Neuronal stem cell (in vitro differentiated cells): ENCODE measurements at regions not wholly inside any gene's neighbourhood (a gene's known extent, or its start where the extent isn't known, plus 50 kb on each side); places are given as distances from the start of the nearest gene placed in this dataset.
A peak's percentile ranks its signal among the peaks of the same experiment; 100 is the strongest.

Experiments used
- DNase-seq: peaks from one replicate; pipeline ENCODE4 v3.0.0-alpha.2; 2013; ENCODE audit warnings: low spot score
- H2AFZ ChIP-seq: one replicate; pipeline ENCODE4 v1.6.1; 2013; ENCODE audit warnings: mild to moderate bottlenecking, low read length, inconsistent platforms
- H2AK5ac ChIP-seq: 2 replicates; pipeline ENCODE4 v1.6.1; 2013; ENCODE audit warnings: low read depth, mild to moderate bottlenecking, inconsistent platforms, low read length, moderate library complexity, mixed read lengths
- H2BK120ac ChIP-seq: 2 replicates; pipeline ENCODE4 v1.6.1; 2013; ENCODE audit warnings: low read depth, mild to moderate bottlenecking, inconsistent platforms, low read length, moderate library complexity, mixed read lengths
- H2BK12ac ChIP-seq: one replicate; pipeline ENCODE4 v1.6.1; 2013; ENCODE audit warnings: low read length, inconsistent platforms
- H2BK15ac ChIP-seq: 2 replicates; pipeline ENCODE4 v1.6.1; 2013; ENCODE audit warnings: mild to moderate bottlenecking, low read length, inconsistent platforms, mixed read lengths
- H2BK5ac ChIP-seq: one replicate; pipeline ENCODE4 v1.6.1; 2013; ENCODE audit warnings: inconsistent platforms, mild to moderate bottlenecking, low read length, moderate library complexity
- H3K14ac ChIP-seq: one replicate; pipeline ENCODE4 v1.6.1; 2013; ENCODE audit warnings: low read length, inconsistent platforms
- H3K18ac ChIP-seq: 2 replicates; pipeline ENCODE4 v1.6.1; 2013; ENCODE audit warnings: low read length, inconsistent platforms
- H3K23ac ChIP-seq: 2 replicates; pipeline ENCODE4 v1.6.1; 2013; ENCODE audit warnings: low read depth, mild to moderate bottlenecking, mixed read lengths, low read length, inconsistent platforms; ENCODE audit not compliant: poor library complexity
- H3K27ac ChIP-seq: replicated peaks from 3 replicates; pipeline ENCODE4 v1.5.1; 2013; ENCODE audit warnings: low read length, inconsistent platforms
- H3K27me3 ChIP-seq, 3 experiments: 2 replicates each; pipeline ENCODE4 v1.6.1; 2013; ENCODE audit warnings: low read length in 3 of 3, mild to moderate bottlenecking in 2 of 3, inconsistent platforms in 1 of 3, low read depth in 1 of 3, mixed read lengths in 1 of 3, moderate library complexity in 1 of 3; ENCODE audit not compliant: control insufficient read depth in 3 of 3, insufficient read depth in 3 of 3
- H3K36me3 ChIP-seq, 2 donors: replicated peaks in 1 of 2; 2 replicates each; pipeline ENCODE4 v1.6.1; 2013; ENCODE audit warnings: low read length in 2 of 2; ENCODE audit not compliant: control insufficient read depth in 2 of 2, insufficient read depth in 2 of 2
- H3K4ac ChIP-seq: 2 replicates; pipeline ENCODE4 v1.6.1; 2013; ENCODE audit warnings: inconsistent platforms, mild to moderate bottlenecking, low read length, moderate library complexity
- H3K4me1 ChIP-seq, 2 donors: 1 replicate in 1 of 2; 2 replicates in 1 of 2; pipeline ENCODE4 v1.6.1; 2013; ENCODE audit warnings: low read length in 2 of 2, low read depth in 1 of 2; ENCODE audit not compliant: control insufficient read depth in 2 of 2, insufficient read depth in 1 of 2
- H3K4me2 ChIP-seq: one replicate; pipeline ENCODE4 v1.6.1; 2013; ENCODE audit warnings: mild to moderate bottlenecking, low read length, inconsistent platforms; ENCODE audit not compliant: insufficient read depth, poor library complexity, severe bottlenecking
- H3K4me3 ChIP-seq, 2 donors: 2 replicates each; pipeline ENCODE4 v1.5.1; 2013; ENCODE audit warnings: low read length in 2 of 2, mild to moderate bottlenecking in 2 of 2, inconsistent platforms in 1 of 2, moderate library complexity in 1 of 2
- H3K79me1 ChIP-seq: one replicate; pipeline ENCODE4 v1.6.1; 2013; ENCODE audit warnings: low read depth, mild to moderate bottlenecking, inconsistent platforms, low read length, moderate library complexity
- H3K9ac ChIP-seq: one replicate; pipeline ENCODE4 v1.6.1; 2013; ENCODE audit warnings: mild to moderate bottlenecking, low read depth, low read length, inconsistent platforms; ENCODE audit not compliant: poor library complexity
- H3K9me3 ChIP-seq, 2 donors: replicated peaks in 1 of 2; 2 replicates each; pipeline versions ENCODE3 to v1.6.1; 2013; ENCODE audit warnings: low read length in 2 of 2, mild to moderate bottlenecking in 2 of 2, inconsistent platforms in 1 of 2, low read depth in 1 of 2, mixed read lengths in 1 of 2, moderate library complexity in 1 of 2; ENCODE audit not compliant: control insufficient read depth in 2 of 2, insufficient read depth in 1 of 2
- H4K8ac ChIP-seq: one replicate; pipeline ENCODE4 v1.6.1; 2013; ENCODE audit warnings: low read depth, mild to moderate bottlenecking, inconsistent platforms, low read length, moderate library complexity
- H4K91ac ChIP-seq: one replicate; pipeline ENCODE4 v1.6.1; 2013; ENCODE audit warnings: low read length, low read depth, mild to moderate bottlenecking, inconsistent platforms; ENCODE audit not compliant: poor library complexity
- WGBS, 2 donors: extraction: QIAGEN DNeasy Blood & Tissue Kit; methylation state at CpG; one replicate each; pipeline ENCODE4 v1.1.7; 2013; ENCODE audit warnings: missing lambda C conversion rate in 2 of 2, mixed read lengths in 1 of 2; ENCODE audit not compliant: insufficient read length in 2 of 2, insufficient replicate concordance in 1 of 2; ENCODE audit errors: extremely low coverage in 2 of 2; 5-methylcytosine and 5-hydroxymethylcytosine counted together

- H3K4me1 ChIP-seq = no peaks in the 10 kb centered on the region
- H3K79me1 ChIP-seq = no peaks in the 10 kb centered on the region
- no peak overlapping the region for H3K27ac ChIP-seq
- no peak for DNase-seq
- H3K9ac ChIP-seq = peak overlapping the region; percentile 79
- H3K4ac ChIP-seq = no peak overlapping the region
- no peak overlapping the region for H3K4me2 ChIP-seq
- H3K4me3 ChIP-seq = no peak overlapping the region
- peaks cover 0 to 2% of the 10 kb centered on the region in 2 donors for H3K36me3 ChIP-seq
- WGBS, 2 donors = no CpG with 5 or more reads among the region's 13 CpGs
- peaks cover 0 to 2% of the 10 kb centered on the region in 2 donors for H3K9me3 ChIP-seq
- peak overlapping the region; percentile 78 for H2AK5ac ChIP-seq
- peak overlapping the region; percentile 21 for H3K14ac ChIP-seq
- H2AFZ ChIP-seq = no peak overlapping the region
- no peak overlapping the region for H2BK12ac ChIP-seq
- H3K27me3 ChIP-seq = no peaks in the 10 kb centered on the region
- no peak overlapping the region for H3K23ac ChIP-seq
- peak overlapping the region; percentile 21 for H2BK15ac ChIP-seq
- no peak overlapping the region for H2BK120ac ChIP-seq
- H4K8ac ChIP-seq = no peak overlapping the region
- peak overlapping the region; percentile 33 for H3K18ac ChIP-seq
- no peak overlapping the region for H2BK5ac ChIP-seq
- no peak overlapping the region for H4K91ac ChIP-seq
These were observed 184.0 kb downstream of the BMP7 start for GRCh38 chr20:57082357-57082945.

GRCh38 chr20:57083072-57083471 lies 183.4 kb downstream of the BMP7 start:
- peak overlapping the region; percentile 2 for H3K9ac ChIP-seq
- H3K14ac ChIP-seq = no peak overlapping the region
- no peak overlapping the region for H2BK12ac ChIP-seq
- H3K23ac ChIP-seq = no peak overlapping the region
- no peak overlapping the region for H2AFZ ChIP-seq
- no CpG with 5 or more reads among the region's 9 CpGs for WGBS, 2 donors
- no peak overlapping the region for H3K27ac ChIP-seq
- H4K91ac ChIP-seq = no peak overlapping the region
- no peak overlapping the region for H2BK120ac ChIP-seq
- no peak overlapping the region for H2BK15ac ChIP-seq
- H3K4me3 ChIP-seq = peak overlapping the region in 1 of 2 donors; percentile 60
- no peak overlapping the region for H3K4me2 ChIP-seq
- peaks cover 0 to 2% of the 10 kb centered on the region in 2 donors for H3K36me3 ChIP-seq
- H3K4me1 ChIP-seq = no peaks in the 10 kb centered on the region
- peak overlapping the region; percentile 78 for H2AK5ac ChIP-seq
- no peak overlapping the region for H3K18ac ChIP-seq
- no peak overlapping the region for H4K8ac ChIP-seq
- H3K9me3 ChIP-seq = peaks cover 0 to 2% of the 10 kb centered on the region in 2 donors
- H3K4ac ChIP-seq = no peak overlapping the region
- H3K27me3 ChIP-seq = no peaks in the 10 kb centered on the region
- no peak overlapping the region for H2BK5ac ChIP-seq
- H3K79me1 ChIP-seq = no peaks in the 10 kb centered on the region
- no peak for DNase-seq

GRCh38 chr20:57086066-57086465 lies 180.4 kb downstream of the BMP7 start:
- H4K91ac ChIP-seq = no peak overlapping the region
- no peak overlapping the region for H3K4me3 ChIP-seq
- no peak overlapping the region for H3K27ac ChIP-seq
- no peak overlapping the region for H3K18ac ChIP-seq
- DNase-seq = no peak
- H2BK15ac ChIP-seq = no peak overlapping the region
- H3K14ac ChIP-seq = peak overlapping the region; percentile 21
- H3K4me2 ChIP-seq = no peak overlapping the region
- H3K36me3 ChIP-seq = peaks cover 0 to 2% of the 10 kb centered on the region in 2 donors
- no peaks in the 10 kb centered on the region for H3K27me3 ChIP-seq
- H3K79me1 ChIP-seq = no peaks in the 10 kb centered on the region
- H3K4ac ChIP-seq = no peak overlapping the region
- no CpG with 5 or more reads among the region's 8 CpGs for WGBS, 2 donors
- H2BK5ac ChIP-seq = peak overlapping the region; percentile 45
- no peak overlapping the region for H3K23ac ChIP-seq
- peaks cover 0 to 2% of the 10 kb centered on the region in 2 donors for H3K4me1 ChIP-seq
- H2BK120ac ChIP-seq = no peak overlapping the region
- H4K8ac ChIP-seq = no peak overlapping the region
- peak overlapping the region; percentile 45 for H3K9ac ChIP-seq
- H2AK5ac ChIP-seq = peak overlapping the region; percentile 15
- peaks cover 0 to 2% of the 10 kb centered on the region in 2 donors for H3K9me3 ChIP-seq
- H2BK12ac ChIP-seq = no peak overlapping the region
- H2AFZ ChIP-seq = no peak overlapping the region

GRCh38 chr20:57087102-57087501 lies 179.3 kb downstream of the BMP7 start:
- H4K91ac ChIP-seq = no peak overlapping the region
- peaks cover under 1 to 2% of the 10 kb centered on the region in 2 donors for H3K4me1 ChIP-seq
- H3K9me3 ChIP-seq = peaks cover 0 to 2% of the 10 kb centered on the region in 2 donors
- no peak overlapping the region for H4K8ac ChIP-seq
- no peak overlapping the region for H2AK5ac ChIP-seq
- no peak overlapping the region for H3K18ac ChIP-seq
- peaks cover 0 to 2% of the 10 kb centered on the region in 2 donors for H3K36me3 ChIP-seq
- peaks cover 0 to 5% (median 0%) of the 10 kb centered on the region in 3 experiments for H3K27me3 ChIP-seq
- H3K23ac ChIP-seq = peak overlapping the region; percentile 29
- no peak overlapping the region for H2BK12ac ChIP-seq
- H3K79me1 ChIP-seq = no peaks in the 10 kb centered on the region
- no peak overlapping the region for H2BK120ac ChIP-seq
- H2BK5ac ChIP-seq = no peak overlapping the region
- no peak overlapping the region for H3K27ac ChIP-seq
- H2BK15ac ChIP-seq = no peak overlapping the region
- H3K14ac ChIP-seq = no peak overlapping the region
- peak overlapping the region; percentile 44 for H3K9ac ChIP-seq
- WGBS, 2 donors = no CpG with 5 or more reads among the region's 16 CpGs
- no peak overlapping the region for H3K4me2 ChIP-seq
- no peak overlapping the region for H2AFZ ChIP-seq
- H3K4me3 ChIP-seq = no peak overlapping the region
- H3K4ac ChIP-seq = no peak overlapping the region
- DNase-seq = no peak
